ENCODE measurements at regions not wholly inside any gene's neighbourhood (a gene's known extent, or its start where the extent isn't known, plus 50 kb on each side); places are given as distances from the start of the nearest gene placed in this dataset.

DNA sequence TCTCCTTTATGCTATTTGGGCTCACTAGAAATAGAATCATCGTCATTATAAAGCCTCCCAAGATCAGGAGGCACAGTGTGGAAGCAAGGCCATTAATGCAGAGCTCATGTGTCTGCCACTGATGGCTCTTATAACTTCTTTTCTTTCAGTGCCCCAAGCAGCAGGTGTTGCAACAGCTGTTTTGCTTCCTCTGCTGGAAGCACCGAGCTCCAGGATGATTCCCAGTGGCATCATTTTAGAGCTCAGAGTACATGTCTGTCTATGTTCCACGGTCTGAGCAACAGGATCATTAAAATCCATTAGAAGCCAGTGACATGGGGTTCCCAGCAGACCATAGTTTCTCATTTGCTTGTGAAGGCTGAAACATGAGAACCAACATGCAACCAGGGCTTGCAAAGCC is 803.0 kb upstream of the FAT3 start:
- TF ChIP-seq FOXP2 (optimal IDR thresholded peaks at IDR 0.05; ENCODE audit: borderline replicate concordance, extremely low read depth, extremely low read length, insufficient read depth) (no peak), POLR2AphosphoS5 (IDR thresholded peaks at IDR 0.05; ENCODE audit: low read depth, low read length) (no peak), TAF1 (IDR thresholded peaks at IDR 0.05; ENCODE audit: borderline replicate concordance, insufficient read depth, low read length) (no peak), SIN3A (IDR thresholded peaks at IDR 0.05; ENCODE audit: borderline replicate concordance, insufficient read depth, low read length) (no peak)
- TF ChIP-seq, protein P1, sequence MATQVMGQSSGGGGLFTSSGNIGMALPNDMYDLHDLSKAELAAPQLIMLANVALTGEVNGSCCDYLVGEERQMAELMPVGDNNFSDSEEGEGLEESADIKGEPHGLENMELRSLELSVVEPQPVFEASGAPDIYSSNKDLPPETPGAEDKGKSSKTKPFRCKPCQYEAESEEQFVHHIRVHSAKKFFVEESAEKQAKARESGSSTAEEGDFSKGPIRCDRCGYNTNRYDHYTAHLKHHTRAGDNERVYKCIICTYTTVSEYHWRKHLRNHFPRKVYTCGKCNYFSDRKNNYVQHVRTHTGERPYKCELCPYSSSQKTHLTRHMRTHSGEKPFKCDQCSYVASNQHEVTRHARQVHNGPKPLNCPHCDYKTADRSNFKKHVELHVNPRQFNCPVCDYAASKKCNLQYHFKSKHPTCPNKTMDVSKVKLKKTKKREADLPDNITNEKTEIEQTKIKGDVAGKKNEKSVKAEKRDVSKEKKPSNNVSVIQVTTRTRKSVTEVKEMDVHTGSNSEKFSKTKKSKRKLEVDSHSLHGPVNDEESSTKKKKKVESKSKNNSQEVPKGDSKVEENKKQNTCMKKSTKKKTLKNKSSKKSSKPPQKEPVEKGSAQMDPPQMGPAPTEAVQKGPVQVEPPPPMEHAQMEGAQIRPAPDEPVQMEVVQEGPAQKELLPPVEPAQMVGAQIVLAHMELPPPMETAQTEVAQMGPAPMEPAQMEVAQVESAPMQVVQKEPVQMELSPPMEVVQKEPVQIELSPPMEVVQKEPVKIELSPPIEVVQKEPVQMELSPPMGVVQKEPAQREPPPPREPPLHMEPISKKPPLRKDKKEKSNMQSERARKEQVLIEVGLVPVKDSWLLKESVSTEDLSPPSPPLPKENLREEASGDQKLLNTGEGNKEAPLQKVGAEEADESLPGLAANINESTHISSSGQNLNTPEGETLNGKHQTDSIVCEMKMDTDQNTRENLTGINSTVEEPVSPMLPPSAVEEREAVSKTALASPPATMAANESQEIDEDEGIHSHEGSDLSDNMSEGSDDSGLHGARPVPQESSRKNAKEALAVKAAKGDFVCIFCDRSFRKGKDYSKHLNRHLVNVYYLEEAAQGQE (IDR thresholded peaks at IDR 0.05; ENCODE audit: insufficient read depth in 1 of 2, low read depth in 2 of 2, low read length in 2 of 2): no peak

DNA sequence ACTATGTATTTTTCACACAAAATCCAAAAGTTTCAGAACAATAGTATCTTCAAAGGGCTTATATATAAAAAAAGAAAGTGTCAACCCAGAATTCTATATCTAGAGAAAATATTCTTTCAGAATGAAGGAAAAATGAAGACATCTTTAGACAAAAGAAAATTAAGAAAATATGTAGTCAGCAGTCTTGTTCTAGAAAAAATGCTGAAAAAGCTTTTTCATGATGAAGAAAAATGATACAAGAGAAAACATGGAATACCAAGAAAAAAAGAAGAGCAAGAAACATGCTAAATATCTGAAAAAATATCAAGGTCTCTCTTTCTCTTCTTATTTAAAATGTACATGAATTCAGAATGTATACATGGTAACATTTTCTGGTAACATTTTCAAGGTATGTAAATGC is 816.8 kb upstream of the FAT3 start:
- TF ChIP-seq FOXP2 (optimal IDR thresholded peaks at IDR 0.05; ENCODE audit: borderline replicate concordance, extremely low read depth, extremely low read length, insufficient read depth) (no peak), SIN3A (IDR thresholded peaks at IDR 0.05; ENCODE audit: borderline replicate concordance, insufficient read depth, low read length) (no peak), TAF1 (IDR thresholded peaks at IDR 0.05; ENCODE audit: borderline replicate concordance, insufficient read depth, low read length) (no peak), POLR2AphosphoS5 (IDR thresholded peaks at IDR 0.05; ENCODE audit: low read depth, low read length) (no peak)
- TF ChIP-seq, protein P1 (IDR thresholded peaks at IDR 0.05; ENCODE audit: insufficient read depth in 1 of 2, low read depth in 2 of 2, low read length in 2 of 2): no peak

DNA sequence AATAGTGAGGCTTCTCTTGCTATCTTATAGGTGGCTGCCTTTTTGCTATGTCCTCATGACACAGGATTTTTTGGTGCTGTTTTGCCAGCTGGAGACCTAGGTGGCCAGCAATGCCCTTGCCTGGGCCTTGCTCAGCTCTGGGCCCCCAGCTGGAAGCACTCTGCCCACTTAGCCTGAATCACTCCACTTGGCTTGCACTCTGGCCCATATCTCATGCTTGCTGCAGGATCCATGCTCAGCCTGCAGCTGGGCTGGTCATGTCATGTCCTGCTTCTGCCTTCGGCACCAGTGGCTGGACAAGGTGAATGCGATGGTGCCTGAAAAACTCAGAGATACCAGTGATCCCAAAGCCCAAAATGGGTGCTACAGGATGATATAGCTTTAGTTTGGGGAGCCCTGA is 818.6 kb upstream of the FAT3 start:
- TF ChIP-seq, protein P1 (IDR thresholded peaks at IDR 0.05; ENCODE audit: insufficient read depth in 1 of 2, low read depth in 2 of 2, low read length in 2 of 2): no peak
- no peak for TF ChIP-seq SIN3A (IDR thresholded peaks at IDR 0.05; ENCODE audit: borderline replicate concordance, insufficient read depth, low read length)

DNA sequence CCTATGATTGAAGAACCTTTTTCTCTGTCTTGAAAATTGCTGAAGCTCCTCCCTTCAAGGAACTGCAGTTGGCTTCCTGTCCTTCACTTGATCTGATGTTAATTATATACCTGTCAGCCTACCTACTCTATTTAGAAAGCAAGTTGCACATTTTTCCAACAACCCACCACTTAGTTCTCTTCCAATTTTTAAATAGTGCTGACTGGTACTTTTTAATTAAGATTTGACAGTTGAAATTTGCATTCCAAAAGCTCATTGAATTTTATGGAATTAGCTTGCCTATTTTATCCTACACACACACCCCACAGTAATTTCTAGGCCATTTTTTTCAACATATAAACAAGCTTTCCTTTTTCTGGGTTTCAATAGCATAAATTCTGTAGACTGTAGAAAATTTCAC is 820.3 kb upstream of the FAT3 start:
- no peak for TF ChIP-seq FOXP2 (optimal IDR thresholded peaks at IDR 0.05; ENCODE audit: borderline replicate concordance, extremely low read depth, extremely low read length, insufficient read depth)
- TF ChIP-seq TAF1 (IDR thresholded peaks at IDR 0.05; ENCODE audit: borderline replicate concordance, insufficient read depth, low read length): no peak
- TF ChIP-seq POLR2AphosphoS5 (IDR thresholded peaks at IDR 0.05; ENCODE audit: low read depth, low read length): no peak
- TF ChIP-seq, protein P1 (IDR thresholded peaks at IDR 0.05; ENCODE audit: insufficient read depth in 1 of 2, low read depth in 2 of 2, low read length in 2 of 2): no peak
- TF ChIP-seq SIN3A (IDR thresholded peaks at IDR 0.05; ENCODE audit: borderline replicate concordance, insufficient read depth, low read length): no peak

DNA sequence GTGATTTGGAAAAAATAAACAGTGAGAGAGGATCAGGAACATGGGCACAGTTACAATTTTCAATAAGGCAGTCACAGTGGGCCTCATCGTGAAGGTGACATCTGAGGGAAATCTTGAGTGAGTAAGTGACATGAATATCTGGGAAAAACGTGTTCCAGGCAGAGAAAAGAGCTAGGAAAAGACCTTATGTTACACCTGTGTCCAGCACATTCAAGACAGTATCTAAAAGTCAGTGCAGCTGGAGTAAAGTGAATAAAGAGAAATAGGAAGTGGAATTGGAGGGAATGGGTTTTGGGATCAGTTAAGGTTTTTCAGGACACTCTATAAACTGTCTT is 827.5 kb upstream of the FAT3 start:
- TF ChIP-seq, protein P1 (IDR thresholded peaks at IDR 0.05; ENCODE audit: insufficient read depth in 1 of 2, low read depth in 2 of 2, low read length in 2 of 2): no peak
- TF ChIP-seq SIN3A (IDR thresholded peaks at IDR 0.05; ENCODE audit: borderline replicate concordance, insufficient read depth, low read length) (no peak), POLR2AphosphoS5 (IDR thresholded peaks at IDR 0.05; ENCODE audit: low read depth, low read length) (no peak)
